Activated CD4-positive, alpha-beta memory T cell treated with anti-CD3 and anti-CD28 coated beads for 36 hours (primary cell): ENCODE measurements at regions not wholly inside any gene's neighbourhood (a gene's known extent, or its start where the extent isn't known, plus 50 kb on each side); places are given as distances from the start of the nearest gene placed in this dataset.

Source experiments
- CTCF ChIA-PET: fragments of 350-600 bp; sonication (Branson Sonifier 250); formaldehyde crosslinking; loops from one replicate; lab custom pipeline; 2021; ENCODE audit warnings: antibody characterized with exemption, inconsistent platforms; lab: Charles Lee
- POLR2A ChIA-PET: fragments of 350-600 bp; sonication (Branson Sonifier 250); formaldehyde crosslinking; loops from one replicate; lab custom pipeline; 2021; ENCODE audit warnings: antibody characterized with exemption; lab: Charles Lee
- DNase-seq: peaks from one replicate; pipeline ENCODE4 v3.0.0-alpha.2; 2020
- H3K27ac Mint-ChIP-seq: one replicate; pipeline ENCODE4 v1.8.0; 2021; ENCODE audit warnings: mixed read lengths
- H3K27me3 Mint-ChIP-seq: one replicate; pipeline ENCODE4 v1.8.0; 2021; ENCODE audit warnings: mixed read lengths
- H3K36me3 Mint-ChIP-seq: one replicate; pipeline ENCODE4 v1.8.0; 2021; ENCODE audit warnings: mixed read lengths
- H3K4me1 Mint-ChIP-seq: one replicate; pipeline ENCODE4 v1.8.0; 2021; ENCODE audit warnings: low read depth, mixed read lengths
- H3K4me3 Mint-ChIP-seq: one replicate; pipeline ENCODE4 v1.8.0; 2021; ENCODE audit warnings: mild to moderate bottlenecking, mixed read lengths
- H3K9me3 Mint-ChIP-seq: one replicate; pipeline ENCODE4 v1.8.0; 2021; ENCODE audit warnings: mixed read lengths
- intact Hi-C: fragments of 100-400 bp; cut with micrococcal nuclease; formaldehyde crosslinking; loops from one replicate; pipeline ENCODE4 v1.15.1; 2023

DNA sequence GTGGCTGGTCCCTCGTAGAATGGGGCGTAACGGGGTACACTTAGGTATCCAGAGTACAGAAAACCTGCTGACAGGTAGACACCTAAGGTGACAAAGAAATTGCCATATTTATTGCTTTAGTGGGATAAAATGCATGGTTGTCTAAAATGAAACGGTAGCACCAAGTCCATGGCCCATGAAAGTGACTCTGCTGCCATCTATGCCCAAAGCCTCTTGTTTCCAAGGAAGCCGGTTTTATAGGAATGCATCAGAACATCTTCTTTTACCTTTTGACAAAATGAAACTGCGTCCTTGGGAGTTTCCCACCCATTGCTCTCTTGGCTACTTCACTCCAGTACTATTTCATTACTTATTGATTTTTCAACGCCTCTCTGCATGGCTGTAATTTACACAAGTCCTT is 151.3 kb upstream of the ZFHX3 start:
- H3K9me3 Mint-ChIP-seq, result peaks cover 2% of the 10 kb centered on the region
- no peak for DNase-seq
- no peaks in the 10 kb centered on the region for H3K4me1 Mint-ChIP-seq
- H3K27me3 Mint-ChIP-seq, result no peaks in the 10 kb centered on the region
- no peaks in the 10 kb centered on the region for H3K36me3 Mint-ChIP-seq
- ChIA-PET CTCF (no interaction called here), POLR2A (no interaction called here)
- H3K27ac Mint-ChIP-seq, result no peak overlapping the region
- intact Hi-C loops, result loop anchor here (5.0 to 10.0 kb wide), 2 partner anchors 364 to 697 kb away; no protein-coding TSS in a partner anchor
- H3K4me3 Mint-ChIP-seq, result no peak overlapping the region

DNA sequence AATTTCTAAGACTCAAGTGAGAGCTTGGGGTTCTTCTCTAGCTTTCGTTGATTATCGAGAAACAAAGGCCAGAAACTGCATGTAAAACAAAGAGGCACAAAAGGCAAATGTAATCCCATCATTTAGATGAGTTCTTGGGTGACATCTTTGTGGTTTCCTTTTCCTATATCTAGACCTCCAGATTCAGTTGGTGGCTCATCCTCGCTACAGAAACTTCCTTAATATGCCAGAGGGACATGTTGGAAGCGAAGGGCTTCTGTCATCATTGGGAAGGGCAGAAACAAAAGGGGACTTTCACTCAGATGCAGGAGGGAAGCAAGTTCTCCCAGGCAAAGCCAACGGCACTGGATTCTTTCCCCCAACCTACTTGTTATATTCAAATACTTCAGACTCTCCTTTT is 150.6 kb upstream of the ZFHX3 start:
- ChIA-PET POLR2A (no interaction called here), CTCF (no interaction called here)
- no peaks in the 10 kb centered on the region for H3K27me3 Mint-ChIP-seq
- no peaks in the 10 kb centered on the region for H3K4me1 Mint-ChIP-seq
- intact Hi-C loops, result loop anchor here (5.0 to 10.0 kb wide), 2 partner anchors 364 to 696 kb away; no protein-coding TSS in a partner anchor
- no peaks in the 10 kb centered on the region for H3K36me3 Mint-ChIP-seq
- no peak overlapping the region for H3K4me3 Mint-ChIP-seq
- no peak overlapping the region for H3K27ac Mint-ChIP-seq
- H3K9me3 Mint-ChIP-seq, result peaks cover 2% of the 10 kb centered on the region
- no peak for DNase-seq

DNA sequence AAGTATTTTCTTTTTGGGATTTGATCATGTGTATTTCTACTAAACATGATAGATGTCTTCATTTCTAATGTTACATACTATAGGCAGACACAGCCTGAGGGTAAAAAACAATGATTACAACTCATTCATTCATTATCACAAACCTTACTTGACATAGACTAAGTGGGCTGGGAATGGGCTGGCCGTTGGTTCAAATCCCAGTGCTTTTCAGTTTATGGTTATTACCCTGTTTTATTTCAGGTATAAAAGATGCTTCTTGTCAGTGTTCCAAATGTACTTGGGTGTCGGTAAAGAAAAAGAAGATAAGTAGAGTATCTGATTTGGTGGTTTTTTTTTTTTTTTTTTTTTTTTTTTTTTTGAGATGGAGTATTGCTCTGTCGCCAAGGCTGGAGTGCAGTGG is 149.7 kb upstream of the ZFHX3 start:
- Mint-ChIP-seq H3K36me3 (no peaks in the 10 kb centered on the region), H3K4me3 (no peak overlapping the region), H3K9me3 (peaks cover 2% of the 10 kb centered on the region), H3K27me3 (no peaks in the 10 kb centered on the region), H3K27ac (no peak overlapping the region), H3K4me1 (no peaks in the 10 kb centered on the region)
- intact Hi-C loops, result loop anchor here (5.0 to 10.0 kb wide), 2 partner anchors 363 to 695 kb away; no protein-coding TSS in a partner anchor
- no peak for DNase-seq
- ChIA-PET POLR2A (no interaction called here), CTCF (interaction anchor here (0.8 kb wide), 1 partner anchor 365 kb away, joined by 3 read pairs; no protein-coding TSS in a partner anchor)

DNA sequence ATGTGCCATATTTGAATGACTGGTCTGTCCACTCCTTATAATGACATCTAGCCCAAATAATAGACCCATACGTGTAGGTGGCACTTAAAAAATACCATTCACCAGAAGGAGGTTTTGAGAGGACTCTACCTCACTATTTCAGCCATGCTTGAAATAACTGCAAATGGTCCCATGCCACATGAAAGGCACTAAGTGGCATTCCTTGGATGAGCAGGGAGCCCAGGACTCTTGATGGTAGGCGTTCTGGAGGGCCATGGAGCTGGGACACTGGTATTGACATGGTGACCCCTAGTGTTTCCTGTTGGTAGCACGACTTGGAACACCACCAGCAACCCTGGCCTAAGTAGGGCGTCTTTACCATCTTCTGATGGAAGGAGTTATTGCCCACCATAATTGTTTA is 148.7 kb upstream of the ZFHX3 start:
- Mint-ChIP-seq H3K9me3 (peaks cover 2% of the 10 kb centered on the region), H3K36me3 (no peaks in the 10 kb centered on the region), H3K27ac (no peak overlapping the region), H3K4me3 (no peak overlapping the region), H3K4me1 (no peaks in the 10 kb centered on the region), H3K27me3 (no peaks in the 10 kb centered on the region)
- ChIA-PET CTCF (interaction anchor here (0.9 kb wide), 1 partner anchor 364 kb away, joined by 5 read pairs; no protein-coding TSS in a partner anchor), POLR2A (interaction anchor here (0.6 kb wide), 1 partner anchor 72 kb away, joined by 3 read pairs; no protein-coding TSS in a partner anchor)
- peak; percentile 9 for DNase-seq
- intact Hi-C loops, result loop anchor here (5.0 to 10.0 kb wide), 2 partner anchors 362 to 694 kb away; no protein-coding TSS in a partner anchor

DNA sequence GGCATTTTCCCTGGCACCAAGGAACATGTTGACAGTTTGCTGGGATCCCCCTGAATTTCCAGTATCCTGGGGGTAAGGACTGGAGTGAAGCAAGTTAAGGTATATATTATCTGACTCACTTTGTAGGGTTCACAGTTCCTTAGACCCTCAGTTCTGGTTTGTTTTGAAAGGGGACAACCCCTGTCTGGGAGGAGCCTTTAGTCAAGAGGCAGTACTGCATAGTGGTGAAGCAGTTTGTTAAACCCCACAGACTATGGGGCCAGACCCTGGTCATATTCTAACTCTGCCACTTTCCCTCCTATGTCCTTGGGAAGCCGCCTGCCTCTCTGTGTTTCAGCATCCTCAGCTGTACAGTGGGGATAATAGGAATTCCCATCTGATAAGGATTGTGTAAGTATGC is 145.5 kb upstream of the ZFHX3 start:
- DNase-seq, result no peak
- no peak overlapping the region for H3K27ac Mint-ChIP-seq
- CTCF ChIA-PET, result no interaction called here
- H3K4me1 Mint-ChIP-seq, result no peaks in the 10 kb centered on the region
- POLR2A ChIA-PET, result no interaction called here
- peaks cover 2% of the 10 kb centered on the region for H3K9me3 Mint-ChIP-seq
- no peaks in the 10 kb centered on the region for H3K27me3 Mint-ChIP-seq
- intact Hi-C loops, result loop anchor here (10.0 kb wide), 1 partner anchor 359 kb away; no protein-coding TSS in a partner anchor
- no peak overlapping the region for H3K4me3 Mint-ChIP-seq
- no peaks in the 10 kb centered on the region for H3K36me3 Mint-ChIP-seq

DNA sequence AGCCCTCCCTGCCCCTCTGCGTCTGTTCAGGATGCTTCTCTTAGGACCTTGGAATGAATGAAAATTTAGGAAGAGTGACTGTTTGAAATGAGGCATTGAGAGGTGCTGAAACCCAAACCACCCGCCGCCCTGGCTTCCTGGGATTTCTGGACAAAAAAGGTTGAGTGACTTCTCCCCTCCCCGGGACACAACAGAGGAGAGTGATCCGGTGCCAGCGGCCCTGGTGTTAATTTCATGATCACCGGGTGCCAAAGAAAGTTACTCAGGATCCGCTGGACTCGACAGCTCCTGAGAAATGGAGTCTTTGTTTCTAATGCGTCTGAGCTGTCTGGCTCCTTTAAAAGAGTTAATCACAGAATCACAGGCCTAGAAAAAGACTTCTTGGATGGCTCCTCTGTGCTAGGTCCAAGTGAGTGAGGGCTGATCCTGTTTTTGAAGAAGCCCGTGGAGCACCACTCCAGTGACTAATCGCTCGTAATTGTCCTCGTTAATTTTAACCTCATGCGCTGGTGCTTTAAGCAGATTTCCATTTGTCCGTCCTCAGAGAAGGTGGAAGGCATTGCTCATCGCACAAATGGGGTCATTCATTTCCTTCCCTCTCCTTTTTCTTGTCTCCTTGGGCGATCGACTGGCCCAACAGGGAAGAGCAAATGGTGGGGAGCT is 144.4 kb upstream of the ZFHX3 start:
- H3K27ac Mint-ChIP-seq, result no peak overlapping the region
- no peaks in the 10 kb centered on the region for H3K4me1 Mint-ChIP-seq
- POLR2A ChIA-PET, result no interaction called here

DNA sequence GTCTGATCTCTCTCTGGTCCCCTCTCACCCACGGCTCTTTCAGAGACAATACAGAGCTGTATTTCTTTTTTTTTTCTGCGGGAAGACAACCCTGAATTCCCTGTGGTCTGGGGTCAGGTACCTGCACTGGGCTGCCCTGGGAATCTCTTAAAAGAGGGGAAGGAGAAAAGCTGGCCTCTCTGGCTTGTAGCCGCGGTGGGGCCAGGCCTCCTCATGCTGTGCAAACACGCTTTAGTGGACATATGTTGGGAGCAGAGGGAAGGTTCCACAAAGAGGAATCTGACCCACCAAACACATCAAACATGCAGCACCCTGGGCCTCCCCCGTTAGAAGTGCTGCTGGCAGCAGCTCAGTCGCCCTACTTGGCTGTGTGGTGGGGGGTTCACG is 143.7 kb upstream of the ZFHX3 start:
- H3K27ac Mint-ChIP-seq, result no peak overlapping the region
- H3K4me3 Mint-ChIP-seq, result no peak overlapping the region
- DNase-seq, result no peak
- no peaks in the 10 kb centered on the region for H3K27me3 Mint-ChIP-seq
- H3K9me3 Mint-ChIP-seq, result no peaks in the 10 kb centered on the region
- intact Hi-C loops, result loop anchor here (10.0 kb wide), 1 partner anchor 357 kb away; no protein-coding TSS in a partner anchor
- H3K4me1 Mint-ChIP-seq, result no peaks in the 10 kb centered on the region
- no peaks in the 10 kb centered on the region for H3K36me3 Mint-ChIP-seq
- CTCF ChIA-PET, result no interaction called here
- POLR2A ChIA-PET, result no interaction called here

More for the DNA sequence above, 144.4 kb upstream of the ZFHX3 start:
- CTCF ChIA-PET, result no interaction called here
- no peak for DNase-seq
- no peaks in the 10 kb centered on the region for H3K36me3 Mint-ChIP-seq
- no peak overlapping the region for H3K4me3 Mint-ChIP-seq
- no peaks in the 10 kb centered on the region for H3K27me3 Mint-ChIP-seq
- intact Hi-C loops, result loop anchor here (10.0 kb wide), 1 partner anchor 358 kb away; no protein-coding TSS in a partner anchor
- H3K9me3 Mint-ChIP-seq, result no peaks in the 10 kb centered on the region

DNA sequence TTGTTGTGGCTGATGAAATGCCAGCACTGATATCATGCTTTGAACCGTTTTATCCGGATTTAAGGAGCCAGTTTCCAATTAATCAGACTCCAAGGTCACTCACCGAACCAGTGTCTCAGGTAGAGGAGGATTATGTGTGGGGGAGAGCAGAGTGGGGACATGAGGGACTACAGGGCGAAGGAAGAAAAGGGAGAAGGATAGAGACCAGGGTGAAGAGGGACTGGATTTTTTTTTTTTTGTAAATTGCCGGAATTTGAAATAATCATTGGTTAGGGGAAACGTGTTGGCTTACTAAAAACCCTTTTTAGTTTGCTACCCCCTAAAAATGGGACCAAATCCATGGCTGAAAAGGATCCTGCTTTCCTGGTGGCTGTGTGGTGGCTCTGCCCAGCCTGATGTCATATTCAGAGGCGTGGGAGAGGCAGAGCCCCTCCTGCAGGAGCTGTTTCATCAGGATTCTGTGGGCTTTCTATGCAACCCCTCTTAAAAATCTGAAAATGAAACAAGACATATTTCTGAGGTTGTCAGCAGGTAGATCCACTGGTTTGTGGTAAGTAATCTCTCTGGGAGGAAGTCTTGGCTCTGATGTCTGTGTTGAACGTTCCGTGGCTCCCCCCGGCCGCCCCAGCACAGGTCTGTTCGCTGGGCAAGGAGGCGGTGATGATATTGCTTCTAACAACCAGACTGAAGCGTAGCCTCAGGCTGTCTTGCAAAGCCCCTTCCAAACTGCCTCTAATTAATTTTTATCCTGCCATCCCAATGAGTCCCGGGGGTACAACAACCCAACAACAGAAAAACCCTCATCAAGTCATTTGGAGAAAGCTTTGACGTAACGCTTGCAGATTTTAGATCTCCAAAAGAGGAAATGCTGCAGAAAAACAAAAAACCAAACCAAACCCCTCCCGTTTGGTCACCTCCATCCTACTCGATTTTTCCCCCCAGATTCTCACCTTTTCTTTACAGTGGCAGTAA is 143.0 kb upstream of the ZFHX3 start:
- Mint-ChIP-seq H3K27ac (no peak overlapping the region), H3K4me1 (no peaks in the 10 kb centered on the region), H3K4me3 (no peak overlapping the region), H3K36me3 (no peaks in the 10 kb centered on the region), H3K27me3 (no peaks in the 10 kb centered on the region), H3K9me3 (no peaks in the 10 kb centered on the region)
- POLR2A ChIA-PET, result no interaction called here
- DNase-seq, result no peak
- CTCF ChIA-PET, result interaction anchor here (1.3 kb wide), 1 partner anchor 359 kb away, joined by 3 read pairs; no protein-coding TSS in a partner anchor
- intact Hi-C loops, result loop anchor here (10.0 kb wide), 1 partner anchor 356 kb away; no protein-coding TSS in a partner anchor

DNA sequence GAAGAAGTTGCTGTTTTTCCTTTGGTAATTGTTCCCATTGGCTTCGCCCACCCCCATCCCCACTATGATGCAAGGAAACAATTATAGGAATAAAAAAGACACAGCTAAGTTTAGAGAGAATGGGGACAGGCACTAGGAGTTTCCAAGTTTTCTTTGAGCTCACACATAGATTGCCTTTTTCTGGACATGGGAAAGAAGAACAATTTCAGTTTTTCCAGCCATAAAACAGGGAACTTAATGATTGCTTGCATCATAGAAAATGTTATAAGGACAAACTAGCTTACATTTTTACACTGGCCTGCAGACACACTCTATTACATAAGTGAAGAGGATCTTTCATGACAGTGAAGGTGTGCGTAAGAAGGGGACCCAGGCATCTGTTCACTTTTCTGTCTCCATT is 142.3 kb upstream of the ZFHX3 start:
- Mint-ChIP-seq H3K27ac (no peak overlapping the region), H3K4me3 (no peak overlapping the region), H3K4me1 (no peaks in the 10 kb centered on the region), H3K9me3 (no peaks in the 10 kb centered on the region), H3K36me3 (no peaks in the 10 kb centered on the region), H3K27me3 (no peaks in the 10 kb centered on the region)
- CTCF ChIA-PET, result interaction anchor here (1.3 kb wide), 1 partner anchor 358 kb away, joined by 3 read pairs; no protein-coding TSS in a partner anchor
- POLR2A ChIA-PET, result no interaction called here
- DNase-seq, result no peak
- intact Hi-C loops, result loop anchor here (10.0 kb wide), 1 partner anchor 355 kb away; no protein-coding TSS in a partner anchor

DNA sequence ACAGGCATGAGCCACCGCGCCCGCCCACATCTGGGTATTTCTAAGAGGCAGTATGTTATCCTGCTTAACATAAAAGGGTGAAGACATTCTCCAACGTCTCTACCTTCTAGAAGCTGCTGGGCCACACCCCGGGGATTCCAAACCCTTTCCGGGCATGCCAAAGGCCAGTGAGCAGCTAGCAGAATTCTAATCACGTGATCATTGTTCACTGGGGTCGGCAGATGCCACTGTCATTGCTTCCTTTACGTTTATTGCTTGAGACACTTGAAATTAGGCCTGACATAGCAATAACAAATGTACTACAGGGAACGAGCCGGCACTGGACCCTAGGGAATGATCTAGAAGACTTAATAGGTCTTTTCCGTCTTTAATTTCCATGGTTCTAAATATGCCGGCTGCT is 141.2 kb upstream of the ZFHX3 start:
- no peak overlapping the region for H3K27ac Mint-ChIP-seq
- ChIA-PET POLR2A (no interaction called here), CTCF (no interaction called here)
- no peaks in the 10 kb centered on the region for H3K9me3 Mint-ChIP-seq
- no peaks in the 10 kb centered on the region for H3K4me1 Mint-ChIP-seq
- H3K27me3 Mint-ChIP-seq, result no peaks in the 10 kb centered on the region
- intact Hi-C loops, result no loop called here
- DNase-seq, result no peak
- no peaks in the 10 kb centered on the region for H3K36me3 Mint-ChIP-seq
- no peak overlapping the region for H3K4me3 Mint-ChIP-seq

DNA sequence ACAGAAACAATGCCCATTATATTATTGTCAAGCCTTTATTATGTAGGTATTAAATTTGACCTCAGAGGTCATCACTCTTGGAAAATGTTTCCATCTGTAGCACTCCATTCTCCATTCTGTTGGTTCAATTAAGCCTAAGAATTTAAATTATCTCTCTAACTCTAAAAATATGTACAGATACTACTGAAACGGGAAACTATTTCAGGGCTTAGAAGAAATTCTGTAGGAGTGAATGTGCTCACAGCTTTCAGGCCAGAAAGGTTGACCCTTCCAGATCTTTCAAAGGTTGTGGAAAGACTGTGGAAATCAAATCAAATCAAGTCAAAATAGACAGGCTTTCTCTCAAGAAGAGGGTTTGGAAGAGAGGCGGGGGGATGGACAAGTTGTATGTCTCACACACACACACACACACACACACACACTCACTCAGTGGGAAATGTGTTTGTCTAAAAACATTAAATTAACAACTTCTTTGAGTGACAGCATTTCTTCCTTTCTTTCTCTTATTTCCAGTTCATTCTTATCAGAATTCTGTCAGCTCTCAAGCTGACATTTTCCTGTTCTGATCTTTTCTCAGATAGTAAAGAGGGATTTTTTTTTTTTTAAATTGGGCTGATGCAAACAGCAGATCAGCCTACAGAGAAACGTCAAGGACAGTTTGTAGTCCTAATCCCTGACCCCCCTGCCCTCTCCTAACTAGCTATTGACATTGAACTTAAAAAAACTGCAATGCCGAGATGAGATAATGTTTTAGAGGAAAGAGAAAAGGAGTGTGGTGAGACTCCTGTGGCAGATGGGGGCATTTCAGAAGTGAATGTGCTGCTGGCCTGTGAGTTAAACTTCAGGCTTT is 139.0 kb upstream of the ZFHX3 start:
- no peak for DNase-seq
- H3K4me1 Mint-ChIP-seq, result no peaks in the 10 kb centered on the region
- no peaks in the 10 kb centered on the region for H3K9me3 Mint-ChIP-seq
- ChIA-PET CTCF (no interaction called here), POLR2A (no interaction called here)
- H3K27ac Mint-ChIP-seq, result no peak overlapping the region
- H3K36me3 Mint-ChIP-seq, result no peaks in the 10 kb centered on the region
- H3K4me3 Mint-ChIP-seq, result no peak overlapping the region
- intact Hi-C loops, result no loop called here
- H3K27me3 Mint-ChIP-seq, result no peaks in the 10 kb centered on the region
